Esophagus muscularis mucosa (tissue), 4 donors: ENCODE measurements at regions not wholly inside any gene's neighbourhood (a gene's known extent, or its start where the extent isn't known, plus 50 kb on each side); places are given as distances from the start of the nearest gene placed in this dataset.

Source experiments
- DNase-seq: peaks from one replicate; pipeline ENCODE4 v3.0.0-alpha.2; 2017; ENCODE audit errors: extremely low spot score
- H3K27ac ChIP-seq, 4 donors: fragments of 200-600 bp; sonication (generic); replicated peaks in 1 of 4; 1 replicate in 3 of 4; 2 replicates in 1 of 4; pipeline ENCODE4 v1.5.1; 2016 to 2019; ENCODE audit warnings: mild to moderate bottlenecking in 1 of 4
- H3K27me3 ChIP-seq, 4 donors: fragments of 200-600 bp; sonication (generic); one replicate each; pipeline versions ENCODE4 v1.5.1 to v1.6.0; 2016 to 2019
- H3K36me3 ChIP-seq, 4 donors: fragments of 200-600 bp; sonication (generic); one replicate each; pipeline ENCODE4 v1.5.1; 2016 to 2019
- H3K4me1 ChIP-seq, 4 donors: fragments of 200-600 bp; sonication (generic); one replicate each; pipeline ENCODE4 v1.5.1; 2016 to 2019
- H3K4me3 ChIP-seq, 4 donors: fragments of 200-600 bp; sonication (generic); 1 replicate in 2 of 4; 2 replicates in 2 of 4; pipeline ENCODE4 v1.5.1; 2016 to 2019; ENCODE audit warnings: mild to moderate bottlenecking in 4 of 4, moderate library complexity in 1 of 4
- H3K9me3 ChIP-seq, 4 donors: fragments of 200-600 bp; sonication (generic); 1 replicate in 3 of 4; 2 replicates in 1 of 4; pipeline ENCODE4 v1.5.1; 2016 to 2019
- EP300 ChIP-seq: sonication (generic); formaldehyde crosslinking; IDR thresholded peaks from one replicate; pipeline ENCODE4 v1.6.1; 2017; ENCODE audit warnings: antibody characterized with exemption
- POLR2A ChIP-seq: fragments of 450-650 bp; IDR thresholded peaks from one replicate; pipeline ENCODE4 v1.6.1; 2017; ENCODE audit warnings: antibody characterized with exemption, moderate library complexity, mild to moderate bottlenecking, low read depth
- POLR2AphosphoS5 ChIP-seq, 2 donors: sonication (generic); formaldehyde crosslinking; IDR thresholded peaks; one replicate each; pipeline ENCODE4 v1.6.1; 2017; ENCODE audit warnings: antibody characterized with exemption in 2 of 2
- WGBS: methylation state at CpG from one replicate; pipeline ENCODE4 v1.1.5; 2018; 5-methylcytosine and 5-hydroxymethylcytosine counted together
- intact Hi-C: fragments of 100-400 bp; cut with DNase I; formaldehyde crosslinking; loops from one replicate; pipeline ENCODE4 v1.15.1; 2023
- TF ChIP-seq, protein P1 (sequence below), 3 experiments: fragments of 200-600 bp in 2 of 3; fragments of 450-650 bp in 1 of 3; sonication (generic) in 2 of 3; IDR thresholded peaks; one replicate each; pipeline ENCODE4 v1.5.1; 2017 to 2019; ENCODE audit warnings: antibody characterized with exemption in 3 of 3, mild to moderate bottlenecking in 2 of 3, moderate library complexity in 1 of 3

DNA sequence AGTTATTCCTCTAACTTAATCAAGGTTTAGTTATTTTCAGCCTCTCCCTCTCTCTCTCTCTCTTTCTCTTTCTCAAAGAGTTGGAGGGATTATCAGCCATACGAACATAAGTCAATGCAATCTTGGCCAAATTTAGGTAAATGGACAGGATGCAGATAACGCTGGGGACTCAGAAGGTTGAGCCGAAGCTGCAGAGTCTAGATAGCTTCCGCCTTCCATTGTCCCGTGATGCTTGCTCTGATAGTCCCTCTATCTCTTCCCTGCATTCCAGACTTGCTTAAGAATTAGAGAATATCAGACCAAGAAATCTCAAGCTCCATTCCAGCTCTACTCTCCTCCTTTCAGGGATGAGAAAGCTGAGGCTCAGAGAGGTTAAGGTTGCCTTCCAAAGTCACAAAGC lies 502.8 kb upstream of the TNP1 start:
- Histone ChIP-seq H3K4me3 (no peak overlapping the region), H3K36me3 (no peaks in the 10 kb centered on the region), H3K9me3 (no peaks in the 10 kb centered on the region), H3K4me1 (peaks cover 21 to 98% (median 82%) of the 10 kb centered on the region in 4 donors), H3K27ac (peak overlapping the region; percentile 80 to 84 (median 82)), H3K27me3 (no peaks in the 10 kb centered on the region)
- WGBS, result 92% methylated on average over 5 of the region's 5 CpGs
- intact Hi-C loops, result loop anchor here (5.0 to 10.0 kb wide), 4 partner anchors 65 to 670 kb away; no protein-coding TSS in a partner anchor
- no peak for DNase-seq
- no peak for TF ChIP-seq EP300
- TF ChIP-seq, protein P1, sequence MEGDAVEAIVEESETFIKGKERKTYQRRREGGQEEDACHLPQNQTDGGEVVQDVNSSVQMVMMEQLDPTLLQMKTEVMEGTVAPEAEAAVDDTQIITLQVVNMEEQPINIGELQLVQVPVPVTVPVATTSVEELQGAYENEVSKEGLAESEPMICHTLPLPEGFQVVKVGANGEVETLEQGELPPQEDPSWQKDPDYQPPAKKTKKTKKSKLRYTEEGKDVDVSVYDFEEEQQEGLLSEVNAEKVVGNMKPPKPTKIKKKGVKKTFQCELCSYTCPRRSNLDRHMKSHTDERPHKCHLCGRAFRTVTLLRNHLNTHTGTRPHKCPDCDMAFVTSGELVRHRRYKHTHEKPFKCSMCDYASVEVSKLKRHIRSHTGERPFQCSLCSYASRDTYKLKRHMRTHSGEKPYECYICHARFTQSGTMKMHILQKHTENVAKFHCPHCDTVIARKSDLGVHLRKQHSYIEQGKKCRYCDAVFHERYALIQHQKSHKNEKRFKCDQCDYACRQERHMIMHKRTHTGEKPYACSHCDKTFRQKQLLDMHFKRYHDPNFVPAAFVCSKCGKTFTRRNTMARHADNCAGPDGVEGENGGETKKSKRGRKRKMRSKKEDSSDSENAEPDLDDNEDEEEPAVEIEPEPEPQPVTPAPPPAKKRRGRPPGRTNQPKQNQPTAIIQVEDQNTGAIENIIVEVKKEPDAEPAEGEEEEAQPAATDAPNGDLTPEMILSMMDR (IDR thresholded peaks at IDR 0.05), result no peak
- TF ChIP-seq POLR2AphosphoS5 (IDR thresholded peaks at IDR 0.05), result no peak
- no peak for TF ChIP-seq POLR2A

DNA sequence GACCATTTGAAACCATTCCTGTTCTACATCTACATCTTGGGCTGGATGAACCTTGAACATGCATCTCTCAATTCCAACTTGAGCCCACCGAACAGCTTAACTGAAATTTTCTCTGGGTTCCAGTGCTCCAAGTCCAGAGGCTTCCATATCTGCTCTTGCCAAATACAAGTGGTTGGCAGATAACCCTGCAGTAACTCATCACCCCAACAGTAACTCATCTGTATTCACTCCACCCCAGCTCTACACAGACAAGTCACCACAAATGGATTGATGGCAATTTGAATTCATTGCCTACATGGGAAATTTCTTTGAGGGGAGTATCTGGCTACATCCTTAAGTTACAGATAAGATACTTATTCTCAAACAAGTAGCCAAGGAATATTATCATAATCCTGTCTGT lies 502.4 kb upstream of the TNP1 start:
- Histone ChIP-seq H3K36me3 (no peaks in the 10 kb centered on the region), H3K27me3 (no peaks in the 10 kb centered on the region), H3K9me3 (no peaks in the 10 kb centered on the region), H3K4me1 (peaks cover 23 to 98% (median 82%) of the 10 kb centered on the region in 4 donors), H3K4me3 (no peak overlapping the region), H3K27ac (peak overlapping the region; percentile 80 to 84 (median 82))
- WGBS, result 85% methylated on average over 1 of the region's 1 CpG
- no peak for TF ChIP-seq EP300
- no peak for TF ChIP-seq POLR2AphosphoS5 (IDR thresholded peaks at IDR 0.05)
- no peak for TF ChIP-seq POLR2A
- TF ChIP-seq, protein P1 (IDR thresholded peaks at IDR 0.05), result no peak
- intact Hi-C loops, result loop anchor here (5.0 to 10.0 kb wide), 4 partner anchors 65 to 670 kb away; no protein-coding TSS in a partner anchor
- no peak for DNase-seq

- peak overlapping the region in 1 of 4 donors; percentile 1 for H3K4me3 ChIP-seq
- no peaks in the 10 kb centered on the region for H3K36me3 ChIP-seq
- peaks cover 31 to 98% (median 82%) of the 10 kb centered on the region in 4 donors for H3K4me1 ChIP-seq
- no peaks in the 10 kb centered on the region for H3K9me3 ChIP-seq
- peak overlapping the region; percentile 80 to 84 (median 82) for H3K27ac ChIP-seq
- peak; percentile 66 for DNase-seq
- TF ChIP-seq POLR2AphosphoS5 (IDR thresholded peaks at IDR 0.05) (no peak), EP300 (no peak), POLR2A (no peak)
- TF ChIP-seq, protein P1 (IDR thresholded peaks at IDR 0.05), result no peak
- H3K27me3 ChIP-seq, result no peaks in the 10 kb centered on the region
- intact Hi-C loops, result loop anchor here (5.0 to 10.0 kb wide), 4 partner anchors 66 to 669 kb away; no protein-coding TSS in a partner anchor
- WGBS, result 24% methylated on average over 2 of the region's 2 CpGs
These were observed 501.6 kb upstream of the TNP1 start for GRCh38 chr2:217361483-217361880.

DNA sequence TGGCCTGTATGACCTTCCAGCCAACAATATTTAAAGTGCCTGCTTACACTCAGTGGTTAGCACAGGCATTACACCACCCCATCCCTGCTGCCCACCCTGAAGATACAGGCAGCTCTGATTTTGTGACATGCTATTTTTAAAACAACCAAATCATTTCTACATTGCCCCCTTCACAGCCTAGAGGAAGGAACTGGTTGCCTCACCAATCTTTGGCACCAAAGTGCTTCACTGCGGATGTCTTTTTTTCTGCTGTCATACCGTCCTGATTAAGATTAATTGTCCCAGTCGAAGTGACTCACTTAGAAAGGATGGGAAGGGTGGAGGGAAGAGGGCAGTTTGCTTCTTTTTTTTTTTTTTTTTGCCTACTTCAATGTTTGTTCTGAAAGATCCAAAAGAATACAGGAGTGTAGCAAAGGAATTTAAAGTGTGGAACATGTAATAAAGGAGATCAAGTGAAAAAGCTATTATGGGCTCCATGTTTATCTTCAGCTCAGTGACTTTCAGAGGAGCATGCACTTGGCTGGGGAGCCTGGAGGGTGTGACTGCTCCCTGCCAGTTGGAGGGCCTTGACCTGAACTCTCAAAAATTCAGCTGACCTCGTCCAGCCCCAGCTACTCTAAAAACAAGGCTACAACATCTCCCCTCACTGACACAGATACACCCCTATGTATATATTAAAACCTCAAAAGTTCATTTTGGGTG lies 501.1 kb upstream of the TNP1 start:
- DNase-seq, result peak; percentile 91
- Histone ChIP-seq H3K27me3 (no peaks in the 10 kb centered on the region), H3K4me1 (peaks cover 37 to 98% (median 84%) of the 10 kb centered on the region in 4 donors), H3K9me3 (no peaks in the 10 kb centered on the region), H3K4me3 (peak overlapping the region in 1 of 4 donors; percentile 1), H3K36me3 (no peaks in the 10 kb centered on the region), H3K27ac (peak overlapping the region; percentile 82 to 86 (median 84))
- no peak for TF ChIP-seq POLR2A
- peak; percentile 39 to 88 for TF ChIP-seq POLR2AphosphoS5 (IDR thresholded peaks at IDR 0.05)
- TF ChIP-seq EP300, result no peak
- TF ChIP-seq, protein P1 (IDR thresholded peaks at IDR 0.05), result peak in 1 of 3 experiments; percentile 33
- WGBS, result 6% methylated on average over 4 of the region's 4 CpGs
- intact Hi-C loops, result loop anchor here (5.0 to 10.0 kb wide), 4 partner anchors 66 to 669 kb away; no protein-coding TSS in a partner anchor
